GM11168 (cell line): ENCODE measurements at regions not wholly inside any gene's neighbourhood (a gene's known extent, or its start where the extent isn't known, plus 50 kb on each side); places are given as distances from the start of the nearest gene placed in this dataset.

Experiments used
- in situ Hi-C: fragments of 300-500 bp; cut with MboI; formaldehyde crosslinking; loops from one replicate; pipeline ENCODE4 v1.12.0; 2022; ENCODE audit warnings: low sequenced_read_pairs; ENCODE audit not compliant: unreplicated experiment

- in situ Hi-C loops, result no loop called here
These were observed 1035.5 kb upstream of the EEF2KMT start for GRCh38 chr16:6133009-6133557.

DNA sequence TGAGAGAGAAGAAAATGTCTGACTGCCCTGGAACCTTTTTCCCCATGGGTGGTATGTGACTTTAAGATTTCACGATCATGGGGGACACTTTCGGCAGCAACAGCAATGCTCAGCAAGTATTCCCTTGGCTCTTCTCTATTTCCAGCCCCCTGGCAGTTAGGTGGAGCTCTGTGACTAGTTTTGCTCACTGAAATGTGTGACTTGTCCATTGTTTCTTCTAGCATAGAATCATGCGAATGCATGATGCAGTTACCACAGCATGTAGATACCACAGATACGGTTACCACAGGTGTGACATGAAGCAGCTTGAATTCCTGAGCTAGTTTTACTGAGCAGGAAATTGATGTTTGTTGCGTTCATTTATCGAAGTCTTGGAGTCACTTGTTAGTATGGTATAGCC lies 1034.5 kb upstream of the EEF2KMT start:
- in situ Hi-C loops, result no loop called here

GRCh38 chr16:6131526-6132050 lies 1034.0 kb upstream of the EEF2KMT start:
- in situ Hi-C loops, result no loop called here

- in situ Hi-C loops, result no loop called here
These were observed 1028.1 kb upstream of the EEF2KMT start for GRCh38 chr16:6125483-6126259.

DNA sequence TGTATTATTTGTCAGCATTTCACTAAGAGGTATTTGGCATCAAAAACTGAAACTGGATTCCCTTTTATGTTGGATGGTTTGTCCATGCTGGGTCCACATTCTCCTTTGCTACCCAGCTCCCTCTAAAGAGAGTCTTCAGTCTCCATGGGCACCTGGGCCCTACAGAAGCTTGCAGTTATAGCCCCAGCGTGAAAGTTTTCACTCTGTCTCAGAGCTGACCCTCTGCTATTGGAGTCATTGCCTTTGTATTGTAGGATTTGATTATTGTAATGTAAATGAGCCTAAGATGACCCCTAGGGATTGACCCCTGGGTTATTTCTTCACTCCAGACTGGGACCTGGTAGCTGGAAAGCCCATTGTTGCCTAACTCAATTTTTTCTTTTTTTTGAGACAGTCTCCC lies 1026.5 kb upstream of the EEF2KMT start:
- in situ Hi-C loops, result no loop called here

DNA sequence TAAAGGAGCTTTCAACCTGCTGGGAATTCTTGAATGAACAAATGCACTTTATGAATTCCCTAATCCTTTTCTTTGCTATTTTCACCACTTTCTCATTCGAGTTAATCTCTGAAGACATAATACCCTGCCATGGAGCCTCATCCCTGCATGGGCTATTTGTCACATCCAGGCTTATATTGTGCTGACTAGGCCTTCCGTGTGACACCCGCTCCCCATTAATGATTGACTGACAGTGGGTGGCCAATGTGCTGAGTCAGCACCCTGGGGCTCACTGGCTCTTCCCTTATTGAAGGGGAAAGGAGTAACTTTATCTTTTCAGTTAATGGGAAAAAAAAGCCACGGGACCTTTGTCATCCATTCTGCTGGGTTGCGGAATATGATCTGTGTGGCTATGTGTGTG lies 1024.8 kb upstream of the EEF2KMT start:
- in situ Hi-C loops, result no loop called here

DNA sequence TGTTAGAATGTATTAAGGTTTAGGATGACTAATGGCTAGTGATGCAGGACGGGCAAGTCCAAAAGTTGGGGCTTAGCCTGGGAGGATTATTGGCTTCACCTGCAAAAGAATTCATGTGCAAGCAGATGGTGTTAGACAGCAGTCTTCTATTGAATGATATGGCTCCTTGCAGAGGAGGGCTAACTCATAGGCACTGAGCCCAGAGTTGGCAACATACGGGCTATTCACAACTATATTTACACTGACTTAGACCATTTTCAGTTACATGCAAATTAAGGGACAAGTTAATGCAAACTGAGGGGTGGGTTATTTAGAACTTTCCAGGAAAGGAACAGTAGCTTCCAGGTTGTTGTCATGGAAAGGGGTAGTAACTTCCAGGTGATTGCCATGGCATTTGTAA lies 1017.1 kb upstream of the EEF2KMT start:
- in situ Hi-C loops, result no loop called here

DNA sequence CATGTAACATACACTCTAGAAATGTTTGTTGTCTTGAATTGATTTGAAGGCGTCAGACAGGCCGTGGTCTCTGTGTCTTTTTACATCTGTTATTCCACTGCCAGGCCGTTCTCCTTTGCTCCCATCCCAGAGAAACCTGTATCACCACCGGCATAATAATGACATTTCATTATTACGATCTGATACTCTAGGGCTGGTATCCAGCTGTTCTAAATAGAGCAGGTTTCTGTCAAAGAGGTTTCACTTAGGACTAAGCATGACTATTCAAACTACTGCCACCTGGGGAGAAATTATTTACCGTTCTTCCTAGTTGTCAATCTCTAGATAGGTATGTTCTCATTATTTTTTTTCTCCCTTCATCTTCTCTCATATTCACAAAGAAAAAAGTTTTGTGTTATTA lies 1016.2 kb upstream of the EEF2KMT start:
- in situ Hi-C loops, result no loop called here

DNA sequence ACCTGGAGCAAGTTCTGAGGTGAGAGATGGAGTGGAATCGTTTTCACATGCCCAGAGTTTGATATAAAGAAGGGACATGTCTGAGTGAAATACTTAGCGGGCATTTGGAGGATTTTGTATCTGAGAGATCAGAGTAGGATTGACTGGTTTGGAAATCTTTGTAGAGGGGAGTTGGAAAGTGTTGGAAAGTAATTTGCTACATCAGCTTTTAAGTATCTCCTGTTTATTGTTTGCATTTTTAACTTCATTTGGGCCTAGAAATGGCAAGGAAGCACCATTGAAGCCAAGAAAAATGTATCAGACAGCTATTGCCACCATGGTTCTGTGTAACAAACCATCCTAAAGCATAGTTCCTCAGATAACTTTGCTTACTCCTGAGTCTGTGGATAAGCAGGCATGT lies 1015.1 kb upstream of the EEF2KMT start:
- in situ Hi-C loops, result no loop called here

GRCh38 chr16:6111390-6111789 lies 1013.8 kb upstream of the EEF2KMT start:
- in situ Hi-C loops, result no loop called here

- in situ Hi-C loops, result no loop called here
These were observed 1012.8 kb upstream of the EEF2KMT start for GRCh38 chr16:6110346-6110745.

GRCh38 chr16:6106061-6106460 lies 1008.5 kb upstream of the EEF2KMT start:
- in situ Hi-C loops, result no loop called here

DNA sequence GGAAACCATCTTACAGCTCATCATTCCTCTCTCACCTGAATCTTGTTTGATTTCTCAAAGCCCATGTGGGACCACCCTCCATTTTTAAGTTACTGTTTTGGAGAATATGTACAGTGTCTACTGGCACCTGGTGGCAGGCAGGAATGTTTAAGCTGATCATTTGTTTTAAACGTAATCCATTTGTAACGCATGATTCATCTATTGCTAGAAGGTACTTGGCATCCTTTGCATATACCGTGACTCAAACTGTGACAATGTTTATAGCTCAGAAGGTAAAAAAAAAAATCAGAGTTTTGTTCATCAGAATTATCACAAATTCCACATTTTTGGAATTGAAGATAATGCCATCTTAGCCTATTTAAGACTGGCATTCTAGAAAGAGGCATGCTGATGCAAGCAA lies 1007.5 kb upstream of the EEF2KMT start:
- in situ Hi-C loops, result no loop called here

- in situ Hi-C loops, result no loop called here
These were observed 1006.8 kb upstream of the EEF2KMT start for GRCh38 chr16:6104428-6104827.

DNA sequence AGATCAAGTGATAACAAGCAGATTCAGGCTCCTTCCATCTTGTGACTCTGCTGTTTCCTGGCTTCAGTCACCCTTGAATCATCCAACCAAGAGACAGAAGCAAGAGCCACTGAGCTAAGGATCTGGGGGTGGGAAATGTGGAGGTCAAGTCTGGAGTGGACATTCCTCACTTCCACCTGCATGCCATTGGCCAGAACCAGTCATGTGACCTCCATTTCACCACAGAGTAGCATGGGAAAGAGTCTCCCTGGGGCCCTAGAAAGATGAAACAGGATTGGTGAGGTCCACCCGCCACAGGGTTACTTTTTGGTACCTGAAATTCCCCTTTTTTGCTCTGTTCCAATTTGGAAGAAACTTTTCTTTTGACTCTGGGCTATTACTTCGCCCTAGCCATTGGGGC lies 1006.0 kb upstream of the EEF2KMT start:
- in situ Hi-C loops, result no loop called here

DNA sequence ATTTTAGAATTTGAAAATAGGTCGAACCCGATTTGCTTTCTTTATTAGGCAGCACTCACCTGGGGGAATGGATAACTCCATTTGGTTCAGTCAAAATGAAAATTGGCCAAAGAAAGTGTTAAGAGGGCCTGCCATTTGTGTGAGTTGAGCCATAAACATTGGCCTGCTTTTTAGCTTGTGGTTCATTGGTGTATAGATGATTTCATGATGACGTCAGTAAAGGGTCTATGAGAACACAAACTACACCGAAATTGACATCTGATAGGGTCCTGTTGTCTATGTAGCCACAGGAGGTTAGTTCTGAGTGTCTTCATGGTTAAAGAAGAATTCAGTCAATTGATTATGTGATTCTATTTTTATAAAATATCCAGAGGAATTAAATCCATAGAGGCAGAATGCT lies 1001.5 kb upstream of the EEF2KMT start:
- in situ Hi-C loops, result no loop called here

- in situ Hi-C loops, result no loop called here
These were observed 999.5 kb upstream of the EEF2KMT start for GRCh38 chr16:6096931-6097670.

GRCh38 chr16:6095414-6095813 lies 997.8 kb upstream of the EEF2KMT start:
- in situ Hi-C loops, result no loop called here

DNA sequence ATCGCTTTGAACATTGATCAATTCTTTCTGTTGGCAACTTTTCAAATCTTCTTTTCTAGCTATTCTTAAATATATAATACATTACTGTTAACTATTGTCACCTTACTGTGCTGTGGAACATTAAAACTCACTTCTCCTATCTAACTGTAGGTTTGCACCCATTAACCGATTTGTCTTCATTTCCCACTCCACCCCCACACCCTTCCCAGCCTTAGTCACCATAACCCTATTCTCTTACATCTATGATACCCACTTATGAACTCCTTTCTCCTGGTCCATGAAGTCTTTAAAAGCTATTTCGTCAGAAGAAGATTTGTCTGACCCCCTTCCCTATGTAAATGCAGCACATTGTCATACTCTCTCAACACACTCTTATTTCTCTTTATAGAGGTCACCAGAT lies 993.4 kb upstream of the EEF2KMT start:
- in situ Hi-C loops, result no loop called here

DNA sequence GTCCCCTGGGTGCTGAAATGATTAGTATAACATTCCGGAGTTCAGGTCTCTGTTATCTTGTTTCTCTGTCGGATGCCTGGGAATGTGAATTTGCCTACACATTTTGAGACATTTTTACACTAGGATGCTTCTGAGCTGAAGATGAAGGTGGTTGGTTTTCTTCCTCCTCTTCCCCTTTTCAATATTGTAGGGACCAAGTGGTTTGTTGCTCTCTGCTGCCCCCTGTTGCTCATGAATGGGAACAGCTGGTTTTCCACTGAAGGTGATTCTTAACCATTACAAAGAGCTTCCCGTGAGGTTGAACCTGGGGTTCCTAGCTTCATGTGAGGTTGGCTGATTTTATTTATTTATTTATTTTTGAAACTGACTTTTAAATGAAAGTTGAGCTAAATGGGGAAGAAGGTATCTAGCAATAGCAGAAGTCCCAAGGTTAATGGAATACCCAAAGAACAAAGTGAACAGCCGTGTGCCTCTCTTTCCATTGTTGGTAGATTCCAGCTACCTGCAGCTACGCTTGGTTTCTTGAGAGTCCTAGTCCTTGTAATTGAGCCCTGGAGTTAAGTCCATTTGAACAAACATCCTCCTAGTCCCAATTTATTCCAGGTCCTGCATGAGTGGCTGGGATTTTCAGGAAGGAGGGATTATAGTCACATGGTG lies 983.9 kb upstream of the EEF2KMT start:
- in situ Hi-C loops, result no loop called here

- in situ Hi-C loops, result no loop called here
These were observed 979.0 kb upstream of the EEF2KMT start for GRCh38 chr16:6076631-6077030.
